ENCODE measurements at regions not wholly inside any gene's neighbourhood (a gene's known extent, or its start where the extent isn't known, plus 50 kb on each side); places are given as distances from the start of the nearest gene placed in this dataset.

DNA sequence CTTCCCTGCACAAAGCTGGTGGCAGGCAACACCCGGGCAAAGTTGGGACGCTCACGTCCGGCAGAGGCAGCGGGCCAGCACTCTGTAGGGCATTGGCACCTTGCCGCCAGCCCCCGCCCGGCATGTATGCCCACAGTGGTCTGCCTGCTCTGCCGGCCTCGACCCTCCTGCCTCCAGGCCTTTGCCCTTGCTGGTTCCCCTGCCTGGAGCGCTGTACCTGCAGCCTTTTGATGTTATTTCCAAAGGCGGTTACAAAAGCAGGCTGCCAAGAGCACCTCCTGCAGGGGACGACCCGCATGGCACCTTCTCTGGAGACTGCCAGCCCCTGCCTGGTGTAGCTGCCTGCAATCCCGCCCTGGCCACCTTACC lies 56.5 kb upstream of the SHISAL1 start:
- intact Hi-C loops (cut with micrococcal nuclease), result no loop called here

- intact Hi-C loops (cut with micrococcal nuclease), result no loop called here
Measured at GRCh38 chr22:44368611-44369292, 56.0 kb upstream of the SHISAL1 start.

- intact Hi-C loops (cut with micrococcal nuclease), result no loop called here
Measured at GRCh38 chr22:44366372-44367300, 53.9 kb upstream of the SHISAL1 start.

GRCh38 chr22:44365832-44366231 lies 53.1 kb upstream of the SHISAL1 start:
- intact Hi-C loops (cut with micrococcal nuclease), result no loop called here

GRCh38 chr22:44365191-44365590 lies 52.4 kb upstream of the SHISAL1 start:
- intact Hi-C loops (cut with micrococcal nuclease), result no loop called here

GRCh38 chr22:44364751-44365130 lies 52.0 kb upstream of the SHISAL1 start:
- intact Hi-C loops (cut with micrococcal nuclease), result no loop called here

DNA sequence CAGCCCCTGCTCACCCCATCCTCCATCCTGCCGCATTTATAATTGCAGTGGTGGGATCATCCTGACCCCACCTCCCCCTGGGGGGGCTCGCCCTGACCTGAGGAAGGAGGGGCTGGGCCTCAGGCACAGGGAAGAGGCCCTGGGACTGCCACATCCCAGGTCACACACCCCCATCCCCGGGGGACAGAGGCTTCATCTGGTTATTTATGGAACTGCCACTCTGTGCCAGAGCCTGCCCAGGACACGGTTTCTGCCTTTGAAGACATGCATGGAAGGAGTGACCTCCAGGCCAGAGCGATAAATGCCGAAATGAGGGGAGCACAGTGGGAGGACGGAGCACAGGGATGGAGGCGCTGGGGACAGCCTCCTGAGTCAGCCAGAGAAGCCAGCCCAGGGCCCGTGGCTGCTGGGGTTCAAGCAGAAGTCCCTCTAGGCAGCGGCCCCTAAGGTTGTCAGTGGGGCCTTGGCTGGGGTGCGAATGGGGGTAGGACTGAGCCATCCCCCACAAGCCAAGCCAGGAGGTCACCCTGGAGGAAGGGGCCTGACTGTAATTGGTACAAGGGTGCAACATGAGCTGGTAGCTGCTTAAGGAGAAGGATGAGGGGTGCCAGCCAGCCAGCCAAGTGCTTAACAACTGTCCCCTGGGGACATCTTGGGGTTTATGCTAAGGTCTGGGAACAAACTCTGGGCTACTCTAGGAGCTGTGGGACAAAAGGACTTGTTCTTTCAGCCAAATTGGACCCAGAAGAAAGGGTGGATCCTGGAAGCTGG lies 51.4 kb upstream of the SHISAL1 start:
- intact Hi-C loops (cut with micrococcal nuclease), result no loop called here

- intact Hi-C loops (cut with micrococcal nuclease), result no loop called here
Measured at GRCh38 chr22:44363013-44363979, 50.5 kb upstream of the SHISAL1 start.

DNA sequence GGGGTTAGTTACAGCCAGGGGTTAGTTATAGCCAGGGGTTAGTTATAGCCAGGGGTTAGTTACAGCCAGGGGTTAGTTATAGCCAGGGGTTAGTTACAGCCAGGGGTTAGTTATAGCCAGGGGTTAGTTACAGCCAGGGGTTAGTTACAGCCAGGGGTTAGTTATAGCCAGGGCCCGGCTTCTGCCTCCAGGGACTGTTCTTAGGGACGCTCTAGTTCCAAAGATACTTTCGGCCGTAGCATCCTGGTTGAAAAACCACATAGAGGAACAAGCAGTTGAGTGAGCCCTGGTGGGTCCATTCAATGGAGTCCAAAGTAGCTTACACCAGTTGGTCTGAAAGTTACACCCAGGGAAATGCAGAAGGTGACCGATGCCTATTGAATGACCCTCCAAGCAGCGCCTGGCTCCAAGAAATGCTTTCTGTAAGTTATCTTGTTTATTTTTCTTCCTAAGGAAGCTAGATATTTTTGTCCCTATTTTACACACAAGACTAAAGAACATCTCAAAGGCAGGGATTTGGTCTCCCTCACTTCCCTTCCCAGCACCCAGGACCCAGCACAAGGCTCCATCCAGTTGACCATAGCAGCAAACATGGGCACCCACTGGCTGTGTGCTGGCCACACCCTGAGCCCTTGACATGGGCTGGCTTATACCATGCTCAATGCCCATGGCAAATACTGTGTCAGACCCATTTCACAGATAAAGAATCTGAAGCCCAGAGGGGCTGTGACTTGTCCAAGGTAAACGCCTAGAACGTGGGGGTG lies 49.7 kb upstream of the SHISAL1 start:
- intact Hi-C loops (cut with micrococcal nuclease), result no loop called here
